ENCODE measurements at regions not wholly inside any gene's neighbourhood (a gene's known extent, or its start where the extent isn't known, plus 50 kb on each side); places are given as distances from the start of the nearest gene placed in this dataset.
A peak's percentile ranks its signal among the peaks of the same experiment; 100 is the strongest.

DNA sequence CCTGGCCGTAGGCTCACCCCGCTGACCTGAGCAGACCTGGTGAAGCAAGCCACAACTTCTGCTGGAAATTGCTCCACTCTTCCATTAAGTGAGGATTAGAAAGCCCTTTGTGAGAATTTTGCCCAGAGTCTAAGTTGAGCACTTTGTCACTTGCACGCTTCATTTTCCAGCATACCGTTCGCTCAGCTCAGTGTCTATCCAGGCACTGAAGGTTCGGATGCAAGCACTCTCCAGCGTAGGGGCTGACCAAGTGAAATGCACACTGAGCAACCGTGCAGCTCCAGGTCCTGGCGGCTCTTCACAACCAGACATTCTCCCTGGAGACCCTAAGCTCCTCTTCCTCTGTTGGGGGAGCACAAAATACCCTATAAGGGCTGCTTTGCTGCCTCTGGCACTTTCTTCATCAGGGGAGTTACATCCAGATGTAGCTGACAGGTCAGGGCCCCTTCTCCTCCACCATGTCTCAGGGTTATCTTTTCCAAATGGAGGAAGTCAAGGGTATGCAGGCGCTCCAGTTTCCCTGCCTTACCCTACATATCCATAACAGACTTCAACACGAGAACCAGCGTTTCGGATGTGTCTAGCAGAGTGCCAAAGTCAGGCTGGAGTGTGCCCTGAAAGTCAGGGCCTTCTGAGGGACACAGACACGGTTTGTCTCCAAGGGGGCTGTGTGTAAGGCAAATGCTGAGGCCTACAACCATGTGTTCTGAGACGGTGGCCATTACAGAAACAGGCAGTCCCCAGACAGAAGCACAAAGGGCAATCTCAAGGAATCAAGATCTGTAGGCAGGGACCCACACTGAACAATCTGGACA, 146.7 kb upstream of the AFDN start:
- TF ChIP-seq, protein P1, sequence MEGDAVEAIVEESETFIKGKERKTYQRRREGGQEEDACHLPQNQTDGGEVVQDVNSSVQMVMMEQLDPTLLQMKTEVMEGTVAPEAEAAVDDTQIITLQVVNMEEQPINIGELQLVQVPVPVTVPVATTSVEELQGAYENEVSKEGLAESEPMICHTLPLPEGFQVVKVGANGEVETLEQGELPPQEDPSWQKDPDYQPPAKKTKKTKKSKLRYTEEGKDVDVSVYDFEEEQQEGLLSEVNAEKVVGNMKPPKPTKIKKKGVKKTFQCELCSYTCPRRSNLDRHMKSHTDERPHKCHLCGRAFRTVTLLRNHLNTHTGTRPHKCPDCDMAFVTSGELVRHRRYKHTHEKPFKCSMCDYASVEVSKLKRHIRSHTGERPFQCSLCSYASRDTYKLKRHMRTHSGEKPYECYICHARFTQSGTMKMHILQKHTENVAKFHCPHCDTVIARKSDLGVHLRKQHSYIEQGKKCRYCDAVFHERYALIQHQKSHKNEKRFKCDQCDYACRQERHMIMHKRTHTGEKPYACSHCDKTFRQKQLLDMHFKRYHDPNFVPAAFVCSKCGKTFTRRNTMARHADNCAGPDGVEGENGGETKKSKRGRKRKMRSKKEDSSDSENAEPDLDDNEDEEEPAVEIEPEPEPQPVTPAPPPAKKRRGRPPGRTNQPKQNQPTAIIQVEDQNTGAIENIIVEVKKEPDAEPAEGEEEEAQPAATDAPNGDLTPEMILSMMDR (IDR thresholded peaks at IDR 0.05): no peak
- DNase-seq (no peak), ATAC-seq (no peak)
- H3K27me3 ChIP-seq (ENCODE audit: insufficient read depth in 3 of 3, low read length in 2 of 3): peaks cover 0 to 5% (median 0%) of the 10 kb centered on the region in 3 donors
- H3K4me3 ChIP-seq: no peak overlapping the region
- no peaks in the 10 kb centered on the region for H3K36me3 ChIP-seq (ENCODE audit: insufficient read depth in 1 of 2, low read depth in 1 of 2)
- no peak overlapping the region for H3K27ac ChIP-seq
- H3K4me1 ChIP-seq: peaks cover 15% of the 10 kb centered on the region
- WGBS, 3 donors: 93 to 96% (median 95%) methylated on average over 15 of the region's 15 CpGs
- H3K9me3 ChIP-seq: no peaks in the 10 kb centered on the region
- intact Hi-C loops (cut with DNase I): no loop called here

DNA sequence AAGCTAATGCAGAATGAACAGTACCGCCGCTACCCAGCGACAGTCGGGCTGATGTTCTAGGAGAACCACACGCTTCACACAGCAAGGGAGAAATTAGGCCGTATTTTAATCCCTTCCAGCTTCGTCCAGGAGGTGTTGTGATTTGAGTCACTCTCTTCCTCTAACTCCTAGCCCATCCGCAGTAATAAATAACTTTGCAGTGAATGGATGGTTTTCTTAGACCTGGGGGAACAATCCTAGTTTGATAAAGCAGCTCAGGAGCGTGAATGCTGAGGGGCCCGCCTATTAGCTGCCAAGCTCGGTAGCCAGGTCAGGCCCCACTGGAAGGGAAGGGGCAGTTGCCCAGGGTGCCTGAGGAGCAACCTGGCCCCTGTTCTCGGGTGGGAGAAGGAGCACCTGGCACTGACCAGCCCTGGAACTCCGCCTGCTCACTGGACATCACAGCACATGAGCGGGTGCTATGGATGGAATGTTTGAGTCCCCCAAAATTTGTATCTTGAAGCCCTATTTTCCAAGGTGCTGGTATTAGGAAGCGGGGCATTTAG, 146.0 kb upstream of the AFDN start:
- Histone ChIP-seq H3K27me3 (ENCODE audit: insufficient read depth in 3 of 3, low read length in 2 of 3) (peaks cover 0 to 5% (median 0%) of the 10 kb centered on the region in 3 donors), H3K36me3 (ENCODE audit: insufficient read depth in 1 of 2, low read depth in 1 of 2) (no peaks in the 10 kb centered on the region), H3K4me3 (no peak overlapping the region), H3K9me3 (no peaks in the 10 kb centered on the region), H3K27ac (no peak overlapping the region), H3K4me1 (peaks cover 15% of the 10 kb centered on the region)
- TF ChIP-seq, protein P1 (IDR thresholded peaks at IDR 0.05): no peak
- intact Hi-C loops (cut with DNase I): no loop called here
- DNase-seq (no peak), ATAC-seq (no peak)
- 96 to 99% (median 97%) methylated on average over 15 of the region's 15 CpGs for WGBS, 3 donors

DNA sequence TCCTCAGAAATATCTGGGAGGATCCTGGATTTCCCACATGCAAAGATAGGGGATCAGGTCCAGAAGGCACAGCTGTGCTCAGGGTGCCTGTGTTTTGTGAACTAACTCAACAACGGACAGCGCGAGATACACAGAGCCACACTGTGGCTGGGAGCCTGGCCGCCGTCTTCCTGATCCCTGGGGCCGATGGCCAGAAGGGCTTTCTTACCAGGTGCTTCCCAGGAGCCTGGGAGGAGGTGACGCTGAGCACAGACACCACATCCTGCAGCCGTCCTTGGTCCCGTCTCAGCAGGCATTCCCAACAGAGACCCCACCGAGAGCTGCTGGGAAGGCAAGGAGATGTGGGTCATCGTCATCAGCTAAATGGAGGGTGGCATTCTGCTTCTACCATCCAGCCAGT, 144.6 kb upstream of the AFDN start:
- Histone ChIP-seq H3K9me3 (no peaks in the 10 kb centered on the region), H3K36me3 (ENCODE audit: insufficient read depth in 1 of 2, low read depth in 1 of 2) (no peaks in the 10 kb centered on the region), H3K27ac (peak overlapping the region; percentile 77), H3K27me3 (ENCODE audit: insufficient read depth in 3 of 3, low read length in 2 of 3) (no peaks in the 10 kb centered on the region), H3K4me3 (no peak overlapping the region), H3K4me1 (peaks cover 15% of the 10 kb centered on the region)
- TF ChIP-seq, protein P1 (IDR thresholded peaks at IDR 0.05): no peak
- intact Hi-C loops (cut with DNase I): no loop called here
- ATAC-seq (no peak), DNase-seq (no peak)
- 73 to 82% (median 81%) methylated on average over 11 of the region's 11 CpGs for WGBS, 3 donors

GRCh38 chr6:167682546-167683027, 144.1 kb upstream of the AFDN start:
- Histone ChIP-seq H3K27me3 (ENCODE audit: insufficient read depth in 3 of 3, low read length in 2 of 3) (no peaks in the 10 kb centered on the region), H3K9me3 (no peaks in the 10 kb centered on the region), H3K4me1 (peaks cover 15% of the 10 kb centered on the region), H3K36me3 (ENCODE audit: insufficient read depth in 1 of 2, low read depth in 1 of 2) (no peaks in the 10 kb centered on the region), H3K4me3 (no peak overlapping the region), H3K27ac (peak overlapping the region; percentile 77)
- intact Hi-C loops (cut with DNase I): no loop called here
- no peak for ATAC-seq
- no peak for DNase-seq
- TF ChIP-seq, protein P1 (IDR thresholded peaks at IDR 0.05): no peak
- WGBS, 3 donors: 68 to 70% (median 70%) methylated on average over 4 to 5 of the region's 5 CpGs
